ENCODE measurements at regions not wholly inside any gene's neighbourhood (a gene's known extent, or its start where the extent isn't known, plus 50 kb on each side); places are given as distances from the start of the nearest gene placed in this dataset.
"Not testable (repeated sequence)": the region's sequence is repeated elsewhere in the genome, so short reads cannot be mapped to it uniquely, and the experiment has no call there.

GRCh38 chr2:89814359-89814758 is 1122.9 kb downstream of the RPIA start:
- TF ChIP-seq CTCF (IDR thresholded peaks at IDR 0.05 in 8 of 11, conservative IDR thresholded peaks at IDR 0.05 in 3 of 11); POLR2A (IDR thresholded peaks at IDR 0.05): not testable (repeated sequence)
